GM12874 (cell line): ENCODE measurements at regions not wholly inside any gene's neighbourhood (a gene's known extent, or its start where the extent isn't known, plus 50 kb on each side); places are given as distances from the start of the nearest gene placed in this dataset.

Source experiments
- CTCF ChIP-seq: IDR thresholded peaks from 2 replicates; pipeline ENCODE4 v1.5.1; 2011; ENCODE audit warnings: low read depth, mild to moderate bottlenecking, control low read depth, low read length, moderate library complexity; ENCODE audit not compliant: insufficient read depth

GRCh38 chr13:111456452-111457230, 136.2 kb downstream of the TEX29 start:
- TF ChIP-seq CTCF: no peak

GRCh38 chr13:111458001-111458531, 137.6 kb downstream of the TEX29 start:
- no peak for TF ChIP-seq CTCF

- TF ChIP-seq CTCF: no peak
Measured at GRCh38 chr13:111458739-111459138, 138.3 kb downstream of the TEX29 start.

GRCh38 chr13:111459803-111460547, 139.5 kb downstream of the TEX29 start:
- no peak for TF ChIP-seq CTCF

- TF ChIP-seq CTCF: no peak
Measured at GRCh38 chr13:111460548-111461444, 140.4 kb downstream of the TEX29 start.

- TF ChIP-seq CTCF: no peak
Measured at GRCh38 chr13:111461445-111462149, 141.2 kb downstream of the TEX29 start.
